ENCODE measurements at regions not wholly inside any gene's neighbourhood (a gene's known extent, or its start where the extent isn't known, plus 50 kb on each side); places are given as distances from the start of the nearest gene placed in this dataset.

DNA sequence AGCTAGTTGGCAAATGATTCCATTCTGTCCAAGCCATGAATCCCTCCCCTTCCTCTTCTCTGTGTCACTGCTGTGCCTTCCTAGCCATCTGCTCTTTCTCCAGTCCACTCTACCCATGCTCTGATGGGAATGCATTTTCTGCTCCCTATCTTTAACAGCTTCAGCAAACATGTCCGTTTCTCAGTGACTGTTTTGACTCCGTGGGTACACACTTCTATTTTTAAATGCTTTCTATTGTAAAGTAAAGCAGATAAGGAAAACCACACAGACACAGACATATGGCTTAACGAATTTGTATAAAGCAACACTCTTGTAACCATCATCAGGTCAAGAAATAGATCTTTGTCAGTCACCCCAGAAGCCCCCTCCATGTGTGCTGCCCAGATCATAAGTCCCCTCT is 72.4 kb upstream of the KLHL13 start:
- H2BK120ac ChIP-seq (ENCODE audit: low read depth, low read length) = no peak overlapping the region
- no peak overlapping the region for H3K4me2 ChIP-seq (ENCODE audit: low read length, poor library complexity, severe bottlenecking)
- 21% methylated on average over 3 of the region's 3 CpGs for WGBS
- H3K4me3 ChIP-seq (ENCODE audit: insufficient read depth in 1 of 2, low read depth in 1 of 2, low read length in 2 of 2) = no peak overlapping the region
- H3K4me1 ChIP-seq (ENCODE audit: control insufficient read depth, insufficient read depth, low read depth, low read length) = no peaks in the 10 kb centered on the region
- H2AK5ac ChIP-seq (ENCODE audit: low read length, severe bottlenecking) = no peak overlapping the region
- H3K79me1 ChIP-seq (replicated peaks; ENCODE audit: low read length, poor library complexity, severe bottlenecking) = no peaks in the 10 kb centered on the region
- H3K9me3 ChIP-seq (ENCODE audit: control insufficient read depth, low read length) = no peaks in the 10 kb centered on the region
- no peak overlapping the region for H2BK12ac ChIP-seq (ENCODE audit: low read length in 2 of 2)
- no peak overlapping the region for H2AFZ ChIP-seq (ENCODE audit: low read depth, low read length)
- no peak overlapping the region for H3K23ac ChIP-seq (ENCODE audit: low read length in 2 of 2)
- no peak overlapping the region for H3K4ac ChIP-seq (ENCODE audit: low read depth in 1 of 2, low read length in 2 of 2)
- H3K36me3 ChIP-seq (ENCODE audit: control insufficient read depth in 1 of 2, insufficient read depth in 2 of 2, low read depth in 1 of 2, low read length in 2 of 2) = no peaks in the 10 kb centered on the region
- no peak overlapping the region for H2BK5ac ChIP-seq (ENCODE audit: low read depth, low read length, poor library complexity, severe bottlenecking)
- no peak overlapping the region for H3K14ac ChIP-seq (ENCODE audit: low read length in 2 of 2)
- no peak overlapping the region for H3K18ac ChIP-seq (ENCODE audit: low read depth in 1 of 2, low read length in 2 of 2)
- DNase-seq = no peak
- no peak overlapping the region for H3K9ac ChIP-seq (ENCODE audit: low read length)
- no peak overlapping the region for H4K91ac ChIP-seq (ENCODE audit: low read length)
- H4K8ac ChIP-seq (ENCODE audit: low read length) = no peak overlapping the region
- H3K27ac ChIP-seq (ENCODE audit: low read length, poor library complexity, severe bottlenecking) = no peak overlapping the region
- H3K27me3 ChIP-seq (ENCODE audit: control insufficient read depth in 1 of 2, insufficient read depth in 1 of 2, low read length in 2 of 2) = peaks cover 0 to 6% of the 10 kb centered on the region in 2 experiments
- no peak overlapping the region for H2BK15ac ChIP-seq (ENCODE audit: low read depth, poor library complexity, severe bottlenecking)

DNA sequence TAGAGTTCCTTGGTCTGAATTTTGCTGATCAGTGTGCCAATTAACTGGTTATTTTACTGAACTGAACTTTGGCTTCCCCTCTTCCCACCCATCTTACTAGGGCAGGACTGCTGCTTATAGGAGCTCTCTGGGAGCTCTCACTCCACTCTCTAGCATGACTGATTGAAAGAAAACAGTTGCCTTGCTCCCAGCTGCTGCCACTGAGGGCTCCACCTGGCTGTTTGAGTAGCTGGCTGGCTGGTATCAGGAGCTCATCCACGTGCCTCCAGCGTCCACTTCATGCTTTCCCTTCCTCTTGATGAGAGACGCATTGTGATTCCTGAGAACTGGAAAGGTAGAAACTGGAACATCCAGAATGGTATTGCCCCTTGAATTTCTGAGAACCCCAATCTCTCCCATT is 73.0 kb upstream of the KLHL13 start:
- Histone ChIP-seq H3K4me1 (ENCODE audit: control insufficient read depth, insufficient read depth, low read depth, low read length) (no peaks in the 10 kb centered on the region), H3K4ac (ENCODE audit: low read depth in 1 of 2, low read length in 2 of 2) (no peak overlapping the region), H2BK12ac (ENCODE audit: low read length in 2 of 2) (no peak overlapping the region), H4K8ac (ENCODE audit: low read length) (no peak overlapping the region), H3K18ac (ENCODE audit: low read depth in 1 of 2, low read length in 2 of 2) (no peak overlapping the region), H4K91ac (ENCODE audit: low read length) (no peak overlapping the region), H3K9ac (ENCODE audit: low read length) (no peak overlapping the region), H2BK15ac (ENCODE audit: low read depth, poor library complexity, severe bottlenecking) (no peak overlapping the region), H3K36me3 (ENCODE audit: control insufficient read depth in 1 of 2, insufficient read depth in 2 of 2, low read depth in 1 of 2, low read length in 2 of 2) (no peaks in the 10 kb centered on the region), H2BK120ac (ENCODE audit: low read depth, low read length) (no peak overlapping the region), H2AK5ac (ENCODE audit: low read length, severe bottlenecking) (no peak overlapping the region), H3K27ac (ENCODE audit: low read length, poor library complexity, severe bottlenecking) (no peak overlapping the region), H3K23ac (ENCODE audit: low read length in 2 of 2) (no peak overlapping the region), H3K79me1 (replicated peaks; ENCODE audit: low read length, poor library complexity, severe bottlenecking) (no peaks in the 10 kb centered on the region), H2AFZ (ENCODE audit: low read depth, low read length) (no peak overlapping the region), H3K14ac (ENCODE audit: low read length in 2 of 2) (no peak overlapping the region), H3K4me3 (ENCODE audit: insufficient read depth in 1 of 2, low read depth in 1 of 2, low read length in 2 of 2) (no peak overlapping the region), H2BK5ac (ENCODE audit: low read depth, low read length, poor library complexity, severe bottlenecking) (no peak overlapping the region), H3K27me3 (ENCODE audit: control insufficient read depth in 1 of 2, insufficient read depth in 1 of 2, low read length in 2 of 2) (peaks cover 0 to 6% of the 10 kb centered on the region in 2 experiments), H3K9me3 (ENCODE audit: control insufficient read depth, low read length) (no peaks in the 10 kb centered on the region), H3K4me2 (ENCODE audit: low read length, poor library complexity, severe bottlenecking) (no peak overlapping the region)
- DNase-seq = no peak
- 56% methylated on average over 2 of the region's 3 CpGs for WGBS

DNA sequence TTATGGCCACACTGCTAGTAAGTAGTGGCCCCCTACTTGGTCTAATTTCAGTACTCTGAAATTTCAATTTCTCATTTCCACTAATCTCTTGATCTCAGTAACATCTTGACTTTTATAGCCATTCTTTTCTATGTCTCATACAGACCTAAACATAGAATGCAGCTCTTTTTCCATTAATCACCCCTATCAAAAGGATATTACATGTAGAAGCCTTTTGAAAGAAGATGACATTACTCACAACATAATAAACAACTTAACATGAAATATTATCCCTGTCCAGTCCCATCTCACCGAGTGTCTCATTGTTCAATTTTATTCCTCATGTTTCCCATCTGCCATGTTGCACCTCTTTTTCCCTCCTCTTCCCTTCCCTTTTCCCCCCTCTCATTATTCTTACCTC is 81.1 kb upstream of the KLHL13 start:
- H3K9me3 ChIP-seq (ENCODE audit: control insufficient read depth, low read length) = no peaks in the 10 kb centered on the region

DNA sequence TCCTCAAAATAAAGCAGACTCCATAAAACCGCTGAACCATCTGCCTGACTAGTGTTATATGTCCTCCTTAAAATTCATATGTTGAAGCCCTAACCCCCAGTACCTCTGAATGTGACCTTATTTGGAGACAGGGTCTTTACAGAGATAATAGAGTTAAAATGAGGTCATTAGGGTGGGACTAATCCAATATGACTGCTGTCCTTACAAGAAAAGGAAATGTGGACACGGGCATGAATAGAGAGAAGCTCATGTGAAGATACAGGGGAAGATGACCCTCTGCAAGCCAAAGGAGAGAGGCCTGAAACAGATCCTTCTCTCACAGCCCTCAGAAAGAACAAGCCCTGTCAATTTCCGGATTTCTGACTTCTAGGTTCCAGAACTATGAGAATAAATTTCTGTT is 82.0 kb upstream of the KLHL13 start:
- Histone ChIP-seq H2AFZ (ENCODE audit: low read depth, low read length) (no peak overlapping the region), H3K4ac (ENCODE audit: low read depth in 1 of 2, low read length in 2 of 2) (no peak overlapping the region), H2BK15ac (ENCODE audit: low read depth, poor library complexity, severe bottlenecking) (no peak overlapping the region), H3K27me3 (ENCODE audit: control insufficient read depth in 1 of 2, insufficient read depth in 1 of 2, low read length in 2 of 2) (no peaks in the 10 kb centered on the region), H3K14ac (ENCODE audit: low read length in 2 of 2) (no peak overlapping the region), H3K27ac (ENCODE audit: low read length, poor library complexity, severe bottlenecking) (no peak overlapping the region), H2BK12ac (ENCODE audit: low read length in 2 of 2) (no peak overlapping the region), H2AK5ac (ENCODE audit: low read length, severe bottlenecking) (no peak overlapping the region), H2BK5ac (ENCODE audit: low read depth, low read length, poor library complexity, severe bottlenecking) (no peak overlapping the region), H3K79me1 (replicated peaks; ENCODE audit: low read length, poor library complexity, severe bottlenecking) (no peaks in the 10 kb centered on the region), H2BK120ac (ENCODE audit: low read depth, low read length) (no peak overlapping the region), H4K8ac (ENCODE audit: low read length) (no peak overlapping the region), H3K4me2 (ENCODE audit: low read length, poor library complexity, severe bottlenecking) (no peak overlapping the region), H3K9me3 (ENCODE audit: control insufficient read depth, low read length) (no peaks in the 10 kb centered on the region), H3K23ac (ENCODE audit: low read length in 2 of 2) (no peak overlapping the region), H3K9ac (ENCODE audit: low read length) (no peak overlapping the region), H3K18ac (ENCODE audit: low read depth in 1 of 2, low read length in 2 of 2) (no peak overlapping the region), H3K36me3 (ENCODE audit: control insufficient read depth in 1 of 2, insufficient read depth in 2 of 2, low read depth in 1 of 2, low read length in 2 of 2) (no peaks in the 10 kb centered on the region), H3K4me3 (ENCODE audit: insufficient read depth in 1 of 2, low read depth in 1 of 2, low read length in 2 of 2) (no peak overlapping the region), H4K91ac (ENCODE audit: low read length) (no peak overlapping the region), H3K4me1 (ENCODE audit: control insufficient read depth, insufficient read depth, low read depth, low read length) (no peaks in the 10 kb centered on the region)
- no CpG with 5 or more reads among the region's 3 CpGs for WGBS
- no peak for DNase-seq

More for the DNA sequence above, 81.1 kb upstream of the KLHL13 start:
- no peaks in the 10 kb centered on the region for H3K79me1 ChIP-seq (replicated peaks; ENCODE audit: low read length, poor library complexity, severe bottlenecking)
- no peak overlapping the region for H3K27ac ChIP-seq (ENCODE audit: low read length, poor library complexity, severe bottlenecking)
- no peak overlapping the region for H3K23ac ChIP-seq (ENCODE audit: low read length in 2 of 2)
- no peak overlapping the region for H3K4me3 ChIP-seq (ENCODE audit: insufficient read depth in 1 of 2, low read depth in 1 of 2, low read length in 2 of 2)
- no peak overlapping the region for H3K4me2 ChIP-seq (ENCODE audit: low read length, poor library complexity, severe bottlenecking)
- H2BK120ac ChIP-seq (ENCODE audit: low read depth, low read length) = no peak overlapping the region
- no peak overlapping the region for H4K91ac ChIP-seq (ENCODE audit: low read length)
- H3K27me3 ChIP-seq (ENCODE audit: control insufficient read depth in 1 of 2, insufficient read depth in 1 of 2, low read length in 2 of 2) = no peaks in the 10 kb centered on the region
- H3K36me3 ChIP-seq (ENCODE audit: control insufficient read depth in 1 of 2, insufficient read depth in 2 of 2, low read depth in 1 of 2, low read length in 2 of 2) = no peaks in the 10 kb centered on the region
- DNase-seq = no peak
- H3K9ac ChIP-seq (ENCODE audit: low read length) = no peak overlapping the region
- H3K14ac ChIP-seq (ENCODE audit: low read length in 2 of 2) = no peak overlapping the region
- no peak overlapping the region for H2BK5ac ChIP-seq (ENCODE audit: low read depth, low read length, poor library complexity, severe bottlenecking)
- no peak overlapping the region for H2BK12ac ChIP-seq (ENCODE audit: low read length in 2 of 2)
- no peaks in the 10 kb centered on the region for H3K4me1 ChIP-seq (ENCODE audit: control insufficient read depth, insufficient read depth, low read depth, low read length)
- no peak overlapping the region for H2BK15ac ChIP-seq (ENCODE audit: low read depth, poor library complexity, severe bottlenecking)
- H2AK5ac ChIP-seq (ENCODE audit: low read length, severe bottlenecking) = no peak overlapping the region
- no peak overlapping the region for H4K8ac ChIP-seq (ENCODE audit: low read length)
- whole genome bisulfite sequencing = 62% methylated on average over 1 of the region's 1 CpG
- H3K4ac ChIP-seq (ENCODE audit: low read depth in 1 of 2, low read length in 2 of 2) = no peak overlapping the region
- H3K18ac ChIP-seq (ENCODE audit: low read depth in 1 of 2, low read length in 2 of 2) = no peak overlapping the region
- no peak overlapping the region for H2AFZ ChIP-seq (ENCODE audit: low read depth, low read length)
